Esophagus muscularis mucosa (tissue), 4 donors: ENCODE measurements at regions not wholly inside any gene's neighbourhood (a gene's known extent, or its start where the extent isn't known, plus 50 kb on each side); places are given as distances from the start of the nearest gene placed in this dataset.

ENCODE experiments used
- DNase-seq: peaks from one replicate; pipeline ENCODE4 v3.0.0-alpha.2; 2017; ENCODE audit errors: extremely low spot score
- H3K27ac ChIP-seq, 4 donors: fragments of 200-600 bp; sonication (generic); replicated peaks in 1 of 4; 1 replicate in 3 of 4; 2 replicates in 1 of 4; pipeline ENCODE4 v1.5.1; 2016 to 2019; ENCODE audit warnings: mild to moderate bottlenecking in 1 of 4
- H3K27me3 ChIP-seq, 4 donors: fragments of 200-600 bp; sonication (generic); one replicate each; pipeline versions ENCODE4 v1.5.1 to v1.6.0; 2016 to 2019
- H3K36me3 ChIP-seq, 4 donors: fragments of 200-600 bp; sonication (generic); one replicate each; pipeline ENCODE4 v1.5.1; 2016 to 2019
- H3K4me1 ChIP-seq, 4 donors: fragments of 200-600 bp; sonication (generic); one replicate each; pipeline ENCODE4 v1.5.1; 2016 to 2019
- H3K4me3 ChIP-seq, 4 donors: fragments of 200-600 bp; sonication (generic); 1 replicate in 2 of 4; 2 replicates in 2 of 4; pipeline ENCODE4 v1.5.1; 2016 to 2019; ENCODE audit warnings: mild to moderate bottlenecking in 4 of 4, moderate library complexity in 1 of 4
- H3K9me3 ChIP-seq, 4 donors: fragments of 200-600 bp; sonication (generic); 1 replicate in 3 of 4; 2 replicates in 1 of 4; pipeline ENCODE4 v1.5.1; 2016 to 2019
- EP300 ChIP-seq: sonication (generic); formaldehyde crosslinking; IDR thresholded peaks from one replicate; pipeline ENCODE4 v1.6.1; 2017; ENCODE audit warnings: antibody characterized with exemption
- POLR2A ChIP-seq: fragments of 450-650 bp; IDR thresholded peaks from one replicate; pipeline ENCODE4 v1.6.1; 2017; ENCODE audit warnings: antibody characterized with exemption, moderate library complexity, mild to moderate bottlenecking, low read depth
- POLR2AphosphoS5 ChIP-seq, 2 donors: sonication (generic); formaldehyde crosslinking; IDR thresholded peaks; one replicate each; pipeline ENCODE4 v1.6.1; 2017; ENCODE audit warnings: antibody characterized with exemption in 2 of 2
- WGBS: methylation state at CpG from one replicate; pipeline ENCODE4 v1.1.5; 2018; 5-methylcytosine and 5-hydroxymethylcytosine counted together
- intact Hi-C: fragments of 100-400 bp; cut with DNase I; formaldehyde crosslinking; loops from one replicate; pipeline ENCODE4 v1.15.1; 2023
- TF ChIP-seq, protein P1 (sequence below), 3 experiments: fragments of 200-600 bp in 2 of 3; fragments of 450-650 bp in 1 of 3; sonication (generic) in 2 of 3; IDR thresholded peaks; one replicate each; pipeline ENCODE4 v1.5.1; 2017 to 2019; ENCODE audit warnings: antibody characterized with exemption in 3 of 3, mild to moderate bottlenecking in 2 of 3, moderate library complexity in 1 of 3

- Histone ChIP-seq H3K27ac (no peak overlapping the region), H3K9me3 (no peaks in the 10 kb centered on the region), H3K4me1 (no peaks in the 10 kb centered on the region), H3K36me3 (no peaks in the 10 kb centered on the region), H3K27me3 (peaks cover 0 to 45% (median 2%) of the 10 kb centered on the region in 4 donors), H3K4me3 (no peak overlapping the region)
- no peak for DNase-seq
- WGBS: 74% methylated on average over 26 of the region's 28 CpGs
- intact Hi-C loops: no loop called here
- TF ChIP-seq POLR2A (no peak), EP300 (no peak)
Measured at GRCh38 chr16:86700046-86700945, 121.9 kb downstream of the FOXL1 start.

DNA sequence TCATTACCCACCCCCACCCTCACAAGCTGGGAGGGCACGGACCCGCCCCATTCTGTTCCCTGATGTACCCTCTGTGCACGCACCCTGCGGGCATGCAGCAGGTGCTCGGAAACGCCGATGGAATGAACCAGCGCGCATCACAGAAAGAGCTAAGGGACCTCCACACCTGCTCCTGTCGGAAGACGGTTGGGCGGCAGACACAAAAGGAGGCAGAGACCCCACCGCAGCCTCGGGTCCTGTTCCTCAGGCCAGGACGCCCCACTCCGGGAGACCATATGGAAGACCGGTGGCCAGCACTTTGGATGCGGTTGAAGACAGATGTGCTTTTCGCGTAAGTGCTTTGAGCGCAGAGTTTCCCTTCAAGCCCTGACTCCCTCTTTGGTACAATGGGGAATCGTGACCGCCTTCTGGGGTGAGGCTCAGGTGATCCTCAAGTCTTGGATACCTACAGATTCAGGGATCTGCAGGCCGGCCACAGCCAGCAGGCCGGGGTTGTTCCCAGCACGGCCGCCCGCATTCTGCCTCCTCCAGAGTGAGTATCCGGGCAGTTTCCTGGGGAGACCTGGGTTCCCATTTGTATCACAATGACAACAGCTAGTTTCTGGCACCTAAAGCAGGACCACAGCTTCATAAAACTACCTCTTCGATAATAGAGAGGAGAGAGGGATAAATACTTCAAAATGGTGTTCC, 123.1 kb downstream of the FOXL1 start:
- Histone ChIP-seq H3K4me3 (no peak overlapping the region), H3K36me3 (no peaks in the 10 kb centered on the region), H3K4me1 (no peaks in the 10 kb centered on the region), H3K9me3 (no peaks in the 10 kb centered on the region), H3K27me3 (peaks cover 0 to 53% (median 2%) of the 10 kb centered on the region in 4 donors), H3K27ac (no peak overlapping the region)
- DNase-seq: no peak
- intact Hi-C loops: no loop called here
- TF ChIP-seq, protein P1, sequence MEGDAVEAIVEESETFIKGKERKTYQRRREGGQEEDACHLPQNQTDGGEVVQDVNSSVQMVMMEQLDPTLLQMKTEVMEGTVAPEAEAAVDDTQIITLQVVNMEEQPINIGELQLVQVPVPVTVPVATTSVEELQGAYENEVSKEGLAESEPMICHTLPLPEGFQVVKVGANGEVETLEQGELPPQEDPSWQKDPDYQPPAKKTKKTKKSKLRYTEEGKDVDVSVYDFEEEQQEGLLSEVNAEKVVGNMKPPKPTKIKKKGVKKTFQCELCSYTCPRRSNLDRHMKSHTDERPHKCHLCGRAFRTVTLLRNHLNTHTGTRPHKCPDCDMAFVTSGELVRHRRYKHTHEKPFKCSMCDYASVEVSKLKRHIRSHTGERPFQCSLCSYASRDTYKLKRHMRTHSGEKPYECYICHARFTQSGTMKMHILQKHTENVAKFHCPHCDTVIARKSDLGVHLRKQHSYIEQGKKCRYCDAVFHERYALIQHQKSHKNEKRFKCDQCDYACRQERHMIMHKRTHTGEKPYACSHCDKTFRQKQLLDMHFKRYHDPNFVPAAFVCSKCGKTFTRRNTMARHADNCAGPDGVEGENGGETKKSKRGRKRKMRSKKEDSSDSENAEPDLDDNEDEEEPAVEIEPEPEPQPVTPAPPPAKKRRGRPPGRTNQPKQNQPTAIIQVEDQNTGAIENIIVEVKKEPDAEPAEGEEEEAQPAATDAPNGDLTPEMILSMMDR (IDR thresholded peaks at IDR 0.05): no peak
- TF ChIP-seq EP300 (no peak), POLR2A (no peak), POLR2AphosphoS5 (IDR thresholded peaks at IDR 0.05) (no peak)
- WGBS: 97% methylated on average over 26 of the region's 30 CpGs

DNA sequence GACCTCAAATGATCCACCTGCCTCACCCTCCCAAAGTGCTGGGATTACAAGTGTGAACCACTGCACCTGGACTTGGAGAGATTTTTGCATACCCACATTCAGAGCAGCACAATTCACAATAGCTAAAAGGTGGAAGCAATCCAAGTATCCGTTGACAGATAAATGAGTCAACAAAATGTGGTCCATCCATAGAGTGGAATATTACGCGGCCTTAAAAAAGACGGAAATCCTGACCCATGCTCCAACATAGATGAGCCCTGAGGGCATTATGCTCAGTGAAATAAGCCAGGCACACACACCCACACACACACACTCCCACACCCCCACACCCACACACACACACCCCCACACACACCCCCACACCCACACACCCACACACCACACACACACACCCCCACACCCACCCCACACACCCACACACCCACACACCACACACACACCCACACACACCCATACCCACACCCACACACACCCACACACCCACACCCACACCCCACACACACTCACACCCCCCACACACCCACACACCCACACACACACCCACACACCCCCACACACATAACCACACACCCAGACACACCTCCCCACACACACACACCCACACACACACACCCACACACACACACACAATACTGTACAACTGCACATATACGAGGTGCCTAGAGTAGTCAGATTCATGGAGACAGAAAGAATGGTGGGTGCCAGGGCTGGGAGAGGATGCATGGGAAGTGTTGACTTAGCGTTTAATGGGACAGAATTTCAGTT, 124.7 kb downstream of the FOXL1 start:
- Histone ChIP-seq H3K36me3 (no peaks in the 10 kb centered on the region), H3K4me1 (no peaks in the 10 kb centered on the region), H3K27ac (no peak overlapping the region), H3K4me3 (no peak overlapping the region), H3K27me3 (peaks cover 0 to 57% (median 2%) of the 10 kb centered on the region in 4 donors), H3K9me3 (no peaks in the 10 kb centered on the region)
- intact Hi-C loops: no loop called here
- TF ChIP-seq EP300: no peak
- TF ChIP-seq, protein P1 (IDR thresholded peaks at IDR 0.05): no peak
- TF ChIP-seq POLR2AphosphoS5 (IDR thresholded peaks at IDR 0.05): no peak
- TF ChIP-seq POLR2A: no peak
- WGBS: 89% methylated on average over 5 of the region's 6 CpGs
- no peak for DNase-seq

- H3K9me3 ChIP-seq: peaks cover 0 to 5% (median 2%) of the 10 kb centered on the region in 4 donors
- no peaks in the 10 kb centered on the region for H3K36me3 ChIP-seq
- TF ChIP-seq POLR2A (no peak), EP300 (no peak), POLR2AphosphoS5 (IDR thresholded peaks at IDR 0.05) (no peak)
- TF ChIP-seq, protein P1 (IDR thresholded peaks at IDR 0.05): no peak
- no peak overlapping the region for H3K27ac ChIP-seq
- H3K4me3 ChIP-seq: no peak overlapping the region
- no peak for DNase-seq
- intact Hi-C loops: no loop called here
- 79% methylated on average over 8 of the region's 8 CpGs for WGBS
- H3K4me1 ChIP-seq: no peaks in the 10 kb centered on the region
- H3K27me3 ChIP-seq: peaks cover 0 to 65% (median 2%) of the 10 kb centered on the region in 4 donors
Measured at GRCh38 chr16:86704516-86704915, 126.2 kb downstream of the FOXL1 start.

GRCh38 chr16:86706726-86707125, 128.4 kb downstream of the FOXL1 start:
- intact Hi-C loops: no loop called here
- H3K27ac ChIP-seq: no peak overlapping the region
- H3K4me3 ChIP-seq: no peak overlapping the region
- H3K9me3 ChIP-seq: peaks cover 0 to 9% (median 2%) of the 10 kb centered on the region in 4 donors
- H3K4me1 ChIP-seq: no peaks in the 10 kb centered on the region
- DNase-seq: no peak
- 88% methylated on average over 2 of the region's 7 CpGs for WGBS
- peaks cover 0 to 69% (median 2%) of the 10 kb centered on the region in 4 donors for H3K27me3 ChIP-seq
- no peaks in the 10 kb centered on the region for H3K36me3 ChIP-seq
- TF ChIP-seq EP300 (no peak), POLR2AphosphoS5 (IDR thresholded peaks at IDR 0.05) (no peak), POLR2A (no peak)
- TF ChIP-seq, protein P1 (IDR thresholded peaks at IDR 0.05): no peak
